WERI-Rb-1 (cell line): ENCODE measurements at regions not wholly inside any gene's neighbourhood (a gene's known extent, or its start where the extent isn't known, plus 50 kb on each side); places are given as distances from the start of the nearest gene placed in this dataset.

Source experiments
- DNase-seq: peaks from one replicate; pipeline ENCODE4 v3.0.0-alpha.2; 2020
- H3K27ac ChIP-seq: fragments of 250-450 bp; sonication (Bioruptor Pico); 2 replicates; pipeline ENCODE4 v1.5.1; 2020; ENCODE audit warnings: mild to moderate bottlenecking, moderate library complexity
- H3K27me3 ChIP-seq: fragments of 250-450 bp; sonication (Bioruptor Pico); 2 replicates; pipeline ENCODE4 v1.5.1; 2021; ENCODE audit warnings: mild to moderate bottlenecking, low read depth, moderate library complexity; ENCODE audit not compliant: insufficient read depth, severe bottlenecking
- H3K36me3 ChIP-seq: fragments of 250-450 bp; sonication (Bioruptor Pico); 2 replicates; pipeline ENCODE4 v1.5.1; 2020; ENCODE audit warnings: mild to moderate bottlenecking, moderate library complexity
- H3K4me3 ChIP-seq: 2 replicates; pipeline ENCODE4 v1.5.1; 2011; ENCODE audit warnings: low read depth, mild to moderate bottlenecking, control low read depth, low read length
- H3K9me3 ChIP-seq: fragments of 250-450 bp; sonication (Bioruptor Pico); 2 replicates; pipeline ENCODE4 v1.5.1; 2021; ENCODE audit warnings: mild to moderate bottlenecking, moderate library complexity; ENCODE audit not compliant: severe bottlenecking
- CTCF ChIP-seq: IDR thresholded peaks from 2 replicates; pipeline ENCODE4 v1.5.1; 2011; ENCODE audit warnings: low read depth, mild to moderate bottlenecking, control low read depth, inconsistent platforms, low read length

GRCh38 chr12:42944516-42944915, 355.0 kb upstream of the PRICKLE1 start:
- no peaks in the 10 kb centered on the region for H3K36me3 ChIP-seq
- DNase-seq, result no peak
- H3K4me3 ChIP-seq, result no peak overlapping the region
- H3K9me3 ChIP-seq, result peaks cover 2% of the 10 kb centered on the region
- TF ChIP-seq CTCF, result no peak
- H3K27me3 ChIP-seq, result no peaks in the 10 kb centered on the region
- H3K27ac ChIP-seq, result no peak overlapping the region

- Histone ChIP-seq H3K4me3 (no peak overlapping the region), H3K9me3 (peaks cover 2% of the 10 kb centered on the region), H3K27me3 (no peaks in the 10 kb centered on the region), H3K36me3 (no peaks in the 10 kb centered on the region), H3K27ac (no peak overlapping the region)
- TF ChIP-seq CTCF, result no peak
- no peak for DNase-seq
These were observed 347.4 kb upstream of the PRICKLE1 start for GRCh38 chr12:42936991-42937390.

GRCh38 chr12:42936260-42936659, 346.7 kb upstream of the PRICKLE1 start:
- Histone ChIP-seq H3K27me3 (no peaks in the 10 kb centered on the region), H3K27ac (no peak overlapping the region), H3K36me3 (no peaks in the 10 kb centered on the region), H3K4me3 (no peak overlapping the region), H3K9me3 (no peaks in the 10 kb centered on the region)
- no peak for TF ChIP-seq CTCF
- no peak for DNase-seq

GRCh38 chr12:42935756-42936155, 346.2 kb upstream of the PRICKLE1 start:
- Histone ChIP-seq H3K4me3 (no peak overlapping the region), H3K36me3 (no peaks in the 10 kb centered on the region), H3K27me3 (no peaks in the 10 kb centered on the region), H3K9me3 (no peaks in the 10 kb centered on the region), H3K27ac (no peak overlapping the region)
- TF ChIP-seq CTCF, result no peak
- DNase-seq, result no peak

GRCh38 chr12:42935090-42935489, 345.5 kb upstream of the PRICKLE1 start:
- DNase-seq, result no peak
- no peaks in the 10 kb centered on the region for H3K9me3 ChIP-seq
- no peaks in the 10 kb centered on the region for H3K27me3 ChIP-seq
- no peak for TF ChIP-seq CTCF
- no peak overlapping the region for H3K4me3 ChIP-seq
- no peaks in the 10 kb centered on the region for H3K36me3 ChIP-seq
- no peak overlapping the region for H3K27ac ChIP-seq

- Histone ChIP-seq H3K27ac (no peak overlapping the region), H3K36me3 (no peaks in the 10 kb centered on the region), H3K9me3 (no peaks in the 10 kb centered on the region), H3K4me3 (no peak overlapping the region), H3K27me3 (no peaks in the 10 kb centered on the region)
- DNase-seq, result no peak
- TF ChIP-seq CTCF, result no peak
These were observed 344.0 kb upstream of the PRICKLE1 start for GRCh38 chr12:42933461-42934081.
